LoVo (cell line): ENCODE measurements at regions not wholly inside any gene's neighbourhood (a gene's known extent, or its start where the extent isn't known, plus 50 kb on each side); places are given as distances from the start of the nearest gene placed in this dataset.
A peak's percentile ranks its signal among the peaks of the same experiment; 100 is the strongest.

Experiments used
- DNase-seq: peaks from one replicate; pipeline ENCODE4 v3.0.0-alpha.2; 2016; ENCODE audit warnings: low spot score

GRCh38 chr5:103498800-103499551, 63.6 kb downstream of the NUDT12 start:
- DNase-seq: no peak

- no peak for DNase-seq
Measured at GRCh38 chr5:103498211-103498610, 64.4 kb downstream of the NUDT12 start.

- DNase-seq: no peak
Measured at GRCh38 chr5:103497781-103498180, 64.8 kb downstream of the NUDT12 start.

- no peak for DNase-seq
Measured at GRCh38 chr5:103490030-103490739, 72.4 kb downstream of the NUDT12 start.

- DNase-seq: no peak
Measured at GRCh38 chr5:103489307-103489706, 73.3 kb downstream of the NUDT12 start.

GRCh38 chr5:103487822-103488493, 74.6 kb downstream of the NUDT12 start:
- DNase-seq: no peak

- DNase-seq: no peak
Measured at GRCh38 chr5:103487218-103487617, 75.4 kb downstream of the NUDT12 start.

GRCh38 chr5:103486739-103487138, 75.8 kb downstream of the NUDT12 start:
- DNase-seq: no peak

- DNase-seq: peak; percentile 16
Measured at GRCh38 chr5:103480246-103480645, 82.3 kb downstream of the NUDT12 start.

- no peak for DNase-seq
Measured at GRCh38 chr5:103477678-103478077, 84.9 kb downstream of the NUDT12 start.

- DNase-seq: no peak
Measured at GRCh38 chr5:103476811-103477210, 85.8 kb downstream of the NUDT12 start.

- peak; percentile 50 for DNase-seq
Measured at GRCh38 chr5:103475629-103476240, 86.9 kb downstream of the NUDT12 start.

GRCh38 chr5:103474677-103475076, 87.9 kb downstream of the NUDT12 start:
- DNase-seq: no peak

GRCh38 chr5:103473725-103474124, 88.9 kb downstream of the NUDT12 start:
- no peak for DNase-seq

- peak; percentile 20 for DNase-seq
Measured at GRCh38 chr5:103472830-103473229, 89.8 kb downstream of the NUDT12 start.

GRCh38 chr5:103472265-103472664, 90.3 kb downstream of the NUDT12 start:
- DNase-seq: no peak

- peak; percentile 27 for DNase-seq
Measured at GRCh38 chr5:103469288-103470040, 93.1 kb downstream of the NUDT12 start.

- no peak for DNase-seq
Measured at GRCh38 chr5:103467831-103468230, 94.8 kb downstream of the NUDT12 start.

- DNase-seq: peak; percentile 32
Measured at GRCh38 chr5:103466495-103466894, 96.1 kb downstream of the NUDT12 start.

- DNase-seq: no peak
Measured at GRCh38 chr5:103465891-103466290, 96.7 kb downstream of the NUDT12 start.

- DNase-seq: no peak
Measured at GRCh38 chr5:103464835-103465484, 97.6 kb downstream of the NUDT12 start.
